ENCODE measurements at regions not wholly inside any gene's neighbourhood (a gene's known extent, or its start where the extent isn't known, plus 50 kb on each side); places are given as distances from the start of the nearest gene placed in this dataset.
"Not testable (repeated sequence)": the region's sequence is repeated elsewhere in the genome, so short reads cannot be mapped to it uniquely, and the experiment has no call there.

DNA sequence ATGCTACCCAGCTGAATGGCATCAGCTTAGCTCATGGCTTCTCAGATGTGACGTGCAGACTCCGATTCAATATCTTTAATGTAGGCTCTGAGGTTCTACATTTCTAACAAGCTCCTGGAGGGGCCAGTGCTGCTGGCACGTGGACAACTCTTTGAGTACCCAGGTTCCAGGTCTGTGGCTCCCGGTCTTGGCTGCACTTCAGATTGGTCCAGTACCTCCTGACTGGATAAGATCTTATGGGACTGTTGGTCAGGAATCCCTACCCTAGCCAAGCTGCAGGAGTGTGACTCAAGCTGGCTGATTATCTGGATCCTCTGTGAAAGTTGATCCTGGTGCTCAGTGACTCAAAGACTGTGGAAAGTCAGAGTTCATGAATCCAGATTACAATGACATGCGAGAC is 222.1 kb downstream of the ANKRD30B start:
- Histone ChIP-seq H3K36me3 (ENCODE audit: control insufficient read depth in 4 of 4, insufficient read depth in 4 of 4, low read length in 4 of 4) (no peaks in the 10 kb centered on the region), H3K9me3 (ENCODE audit: control insufficient read depth in 4 of 4, insufficient read depth in 3 of 4, low read length in 3 of 4) (peaks cover 0 to 10% (median 2%) of the 10 kb centered on the region in 4 donors), H3K27me3 (ENCODE audit: control insufficient read depth in 3 of 3, insufficient read depth in 3 of 3, low read length in 2 of 3) (no peaks in the 10 kb centered on the region), H3K9ac (ENCODE audit: insufficient read depth in 1 of 2, low read length in 2 of 2) (no peak overlapping the region), H3K27ac (ENCODE audit: low read depth in 1 of 2, low read length in 1 of 2) (no peak overlapping the region), H3K4me1 (ENCODE audit: control insufficient read depth in 5 of 5, insufficient read depth in 5 of 5, low read length in 5 of 5) (peaks cover 0 to 1% (median 0%) of the 10 kb centered on the region in 5 donors), H3K4me3 (no peak overlapping the region)
- ATAC-seq (ENCODE audit: insufficient read depth, low FRiP score) (no peak), DNase-seq (no peak)
- TF ChIP-seq, protein P1, sequence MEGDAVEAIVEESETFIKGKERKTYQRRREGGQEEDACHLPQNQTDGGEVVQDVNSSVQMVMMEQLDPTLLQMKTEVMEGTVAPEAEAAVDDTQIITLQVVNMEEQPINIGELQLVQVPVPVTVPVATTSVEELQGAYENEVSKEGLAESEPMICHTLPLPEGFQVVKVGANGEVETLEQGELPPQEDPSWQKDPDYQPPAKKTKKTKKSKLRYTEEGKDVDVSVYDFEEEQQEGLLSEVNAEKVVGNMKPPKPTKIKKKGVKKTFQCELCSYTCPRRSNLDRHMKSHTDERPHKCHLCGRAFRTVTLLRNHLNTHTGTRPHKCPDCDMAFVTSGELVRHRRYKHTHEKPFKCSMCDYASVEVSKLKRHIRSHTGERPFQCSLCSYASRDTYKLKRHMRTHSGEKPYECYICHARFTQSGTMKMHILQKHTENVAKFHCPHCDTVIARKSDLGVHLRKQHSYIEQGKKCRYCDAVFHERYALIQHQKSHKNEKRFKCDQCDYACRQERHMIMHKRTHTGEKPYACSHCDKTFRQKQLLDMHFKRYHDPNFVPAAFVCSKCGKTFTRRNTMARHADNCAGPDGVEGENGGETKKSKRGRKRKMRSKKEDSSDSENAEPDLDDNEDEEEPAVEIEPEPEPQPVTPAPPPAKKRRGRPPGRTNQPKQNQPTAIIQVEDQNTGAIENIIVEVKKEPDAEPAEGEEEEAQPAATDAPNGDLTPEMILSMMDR (IDR thresholded peaks at IDR 0.05; ENCODE audit: control extremely low read depth, extremely low read depth): no peak
- WGBS, 2 donors: 76 to 85% methylated on average over 5 of the region's 5 CpGs

DNA sequence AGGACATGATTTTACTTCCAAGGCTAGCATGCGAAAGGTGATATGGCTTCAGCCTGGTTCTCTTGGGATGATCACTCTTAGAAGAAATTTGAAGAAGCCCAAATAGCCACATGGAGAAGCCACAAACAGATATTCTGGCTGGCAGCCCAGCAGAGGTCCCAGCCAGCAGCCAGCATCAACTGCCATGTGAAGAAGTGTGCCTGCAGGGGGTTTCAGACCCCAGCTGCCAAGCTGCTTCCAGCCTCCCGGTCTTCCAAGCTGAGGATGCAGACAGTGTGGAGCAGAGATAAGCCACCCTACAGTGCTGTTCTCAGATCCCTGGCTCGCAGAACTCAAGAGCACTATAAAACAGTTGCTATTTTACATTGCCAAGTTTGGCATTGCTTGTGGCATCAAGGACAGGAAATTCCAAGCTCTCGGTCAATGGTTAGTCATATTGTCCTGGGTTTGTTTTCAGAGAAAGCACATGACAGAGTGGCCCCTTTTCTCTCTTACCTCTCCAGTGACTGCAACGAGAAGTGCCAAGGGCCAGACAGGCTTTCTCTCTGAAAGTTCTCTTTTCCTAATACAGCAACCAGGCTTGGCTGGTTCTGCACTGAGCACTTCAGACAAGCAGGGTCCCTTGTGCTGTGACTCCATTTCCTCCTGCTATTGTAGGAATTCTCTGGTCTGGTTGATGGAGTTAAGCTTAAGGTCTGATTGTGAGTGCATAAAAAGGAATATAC is 223.7 kb downstream of the ANKRD30B start:
- no peak overlapping the region for H3K4me3 ChIP-seq
- no peak overlapping the region for H3K9ac ChIP-seq (ENCODE audit: insufficient read depth in 1 of 2, low read length in 2 of 2)
- 57 to 73% methylated on average over 5 of the region's 5 CpGs for WGBS, 2 donors
- no peaks in the 10 kb centered on the region for H3K36me3 ChIP-seq (ENCODE audit: control insufficient read depth in 4 of 4, insufficient read depth in 4 of 4, low read length in 4 of 4)
- no peaks in the 10 kb centered on the region for H3K27me3 ChIP-seq (ENCODE audit: control insufficient read depth in 3 of 3, insufficient read depth in 3 of 3, low read length in 2 of 3)
- DNase-seq (no peak), ATAC-seq (ENCODE audit: insufficient read depth, low FRiP score) (no peak)
- H3K4me1 ChIP-seq (ENCODE audit: control insufficient read depth in 5 of 5, insufficient read depth in 5 of 5, low read length in 5 of 5): peaks cover 0 to 1% (median 0%) of the 10 kb centered on the region in 5 donors
- H3K27ac ChIP-seq (ENCODE audit: low read depth in 1 of 2, low read length in 1 of 2): no peak overlapping the region
- peaks cover 0 to 4% (median 0%) of the 10 kb centered on the region in 4 donors for H3K9me3 ChIP-seq (ENCODE audit: control insufficient read depth in 4 of 4, insufficient read depth in 3 of 4, low read length in 3 of 4)
- TF ChIP-seq, protein P1 (IDR thresholded peaks at IDR 0.05; ENCODE audit: control extremely low read depth, extremely low read depth): no peak

DNA sequence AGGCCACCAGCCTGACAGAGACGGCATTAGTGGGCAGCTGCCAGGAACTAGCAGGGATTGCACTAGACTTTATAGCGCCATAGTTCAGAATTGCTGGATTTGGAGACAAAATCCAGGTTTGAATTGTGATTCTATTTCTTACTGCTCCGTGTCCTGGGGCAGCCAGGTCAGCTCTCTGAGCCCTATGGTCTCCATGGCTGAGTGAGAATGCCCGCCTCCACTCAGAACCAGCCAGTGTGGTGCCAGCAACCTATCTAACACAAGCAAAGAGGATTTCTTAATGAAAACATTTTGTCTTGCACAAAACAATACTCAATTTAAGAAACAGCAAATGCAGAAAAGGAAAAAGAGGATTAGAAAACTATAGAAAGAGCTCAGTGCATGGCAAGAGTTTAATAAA is 225.4 kb downstream of the ANKRD30B start:
- H3K9ac ChIP-seq (ENCODE audit: insufficient read depth in 1 of 2, low read length in 2 of 2); H3K9me3 ChIP-seq (ENCODE audit: control insufficient read depth in 4 of 4, insufficient read depth in 3 of 4, low read length in 3 of 4); H3K27ac ChIP-seq (ENCODE audit: low read depth in 1 of 2, low read length in 1 of 2); H3K27me3 ChIP-seq (ENCODE audit: control insufficient read depth in 3 of 3, insufficient read depth in 3 of 3, low read length in 2 of 3); H3K36me3 ChIP-seq (ENCODE audit: control insufficient read depth in 4 of 4, insufficient read depth in 4 of 4, low read length in 4 of 4); H3K4me1 ChIP-seq (ENCODE audit: control insufficient read depth in 5 of 5, insufficient read depth in 5 of 5, low read length in 5 of 5); H3K4me3 ChIP-seq; DNase-seq; ATAC-seq (ENCODE audit: insufficient read depth, low FRiP score): not testable (repeated sequence)
- WGBS, 2 donors: 75 to 77% methylated on average over 4 of the region's 4 CpGs

DNA sequence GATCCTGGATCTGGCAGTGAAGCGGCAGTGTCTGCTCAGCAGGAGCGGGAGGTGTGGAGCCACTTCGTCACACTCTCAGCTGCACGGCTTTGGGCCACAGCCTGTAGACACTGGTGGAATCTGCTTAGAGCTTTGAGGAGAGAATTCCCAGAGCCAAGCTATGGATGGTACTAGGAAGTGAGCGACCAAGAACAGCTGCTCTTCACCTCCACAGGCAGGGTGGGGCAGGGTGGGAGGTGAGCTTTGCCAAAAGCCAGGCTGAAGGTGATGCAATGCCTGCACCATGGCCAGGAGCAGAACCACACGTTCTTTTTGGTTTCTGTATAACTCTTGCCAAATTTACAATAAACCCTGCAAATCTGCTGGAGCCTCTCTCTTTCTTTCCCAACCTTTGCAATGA is 226.1 kb downstream of the ANKRD30B start:
- no peaks in the 10 kb centered on the region for H3K36me3 ChIP-seq (ENCODE audit: control insufficient read depth in 4 of 4, insufficient read depth in 4 of 4, low read length in 4 of 4)
- H3K9ac ChIP-seq (ENCODE audit: insufficient read depth in 1 of 2, low read length in 2 of 2): no peak overlapping the region
- ATAC-seq (ENCODE audit: insufficient read depth, low FRiP score) (no peak), DNase-seq (no peak)
- H3K9me3 ChIP-seq (ENCODE audit: control insufficient read depth in 4 of 4, insufficient read depth in 3 of 4, low read length in 3 of 4): peaks cover 0 to 8% (median under 1%) of the 10 kb centered on the region in 4 donors
- TF ChIP-seq, protein P1 (IDR thresholded peaks at IDR 0.05; ENCODE audit: control extremely low read depth, extremely low read depth): no peak
- peaks cover 0 to 1% (median 0%) of the 10 kb centered on the region in 5 donors for H3K4me1 ChIP-seq (ENCODE audit: control insufficient read depth in 5 of 5, insufficient read depth in 5 of 5, low read length in 5 of 5)
- no peak overlapping the region for H3K4me3 ChIP-seq
- H3K27ac ChIP-seq (ENCODE audit: low read depth in 1 of 2, low read length in 1 of 2): no peak overlapping the region
- 79 to 87% methylated on average over 6 of the region's 6 CpGs for WGBS, 2 donors
- H3K27me3 ChIP-seq (ENCODE audit: control insufficient read depth in 3 of 3, insufficient read depth in 3 of 3, low read length in 2 of 3): no peaks in the 10 kb centered on the region

Data from lung (tissue), 11 donors.